OCI-LY3 (cell line): ENCODE measurements at regions not wholly inside any gene's neighbourhood (a gene's known extent, or its start where the extent isn't known, plus 50 kb on each side); places are given as distances from the start of the nearest gene placed in this dataset.

ENCODE experiments used
- H2AFZ ChIP-seq: fragments of 200-600, 300-600 bp; shearing (Covaris generic); 2 replicates; pipeline ENCODE4 v1.6.0; 2014; ENCODE audit warnings: antibody characterized with exemption, low read depth, low read length
- H3K27ac ChIP-seq: fragments of 200-600, 300-600 bp; sonication (generic); 2 replicates; pipeline ENCODE4 v1.5.1; 2014; ENCODE audit warnings: mild to moderate bottlenecking, low read length, moderate library complexity, mixed read lengths
- H3K27me3 ChIP-seq: fragments of 200-600, 300-600 bp; sonication (generic); 2 replicates; pipeline ENCODE4 v1.6.1; 2014; ENCODE audit warnings: low read depth, low read length, mixed read lengths
- H3K36me3 ChIP-seq: fragments of 200-600, 300-600 bp; sonication (generic); replicated peaks from 2 replicates; pipeline ENCODE3; 2014; ENCODE audit warnings: low read depth, low read length, mixed read lengths
- H3K4me1 ChIP-seq: fragments of 300-600, 200-600 bp; sonication (generic); 2 replicates; pipeline ENCODE4 v1.6.1; 2014; ENCODE audit warnings: low read length, mixed read lengths
- H3K4me2 ChIP-seq: fragments of 200-600, 300-600 bp; sonication (generic); 2 replicates; pipeline ENCODE4 v1.6.1; 2014; ENCODE audit warnings: low read length, mixed read lengths
- H3K4me3 ChIP-seq: fragments of 300-600, 200-600 bp; sonication (generic); 2 replicates; pipeline ENCODE4 v1.5.1; 2014; ENCODE audit warnings: antibody characterized with exemption, mild to moderate bottlenecking, low read length, moderate library complexity
- H3K79me2 ChIP-seq: fragments of 300-600, 200-600 bp; shearing (Covaris generic); 2 replicates; pipeline ENCODE4 v1.6.1; 2014; ENCODE audit warnings: mild to moderate bottlenecking, low read length, mixed read lengths
- H3K9ac ChIP-seq: fragments of 300-600, 200-600 bp; shearing (Covaris generic); 2 replicates; pipeline ENCODE4 v1.6.0; 2014; ENCODE audit warnings: mild to moderate bottlenecking, low read length, moderate library complexity
- H3K9me3 ChIP-seq: fragments of 200-600, 300-600 bp; shearing (Covaris generic); 2 replicates; pipeline ENCODE4 v1.6.1; 2014; ENCODE audit warnings: low read length, mixed read lengths; ENCODE audit not compliant: insufficient read depth
- H4K20me1 ChIP-seq: fragments of 200-600, 300-600 bp; sonication (generic); 2 replicates; pipeline ENCODE4 v1.6.1; 2016; ENCODE audit warnings: low read length, mixed read lengths; ENCODE audit not compliant: insufficient read depth
- CTCF ChIP-seq: fragments of 200-600, 300-600 bp; sonication (generic); IDR thresholded peaks from 2 replicates; pipeline ENCODE4 v1.5.1; 2014; ENCODE audit warnings: antibody characterized with exemption, low read length, low read depth
- EZH2phosphoT487 ChIP-seq: fragments of 200-600 bp; shearing (Covaris generic); IDR thresholded peaks from 2 replicates; pipeline ENCODE4 v1.6.1; 2018; ENCODE audit warnings: antibody characterized with exemption, mixed run types, low read depth

- Histone ChIP-seq H3K4me2 (no peak overlapping the region), H3K9ac (no peak overlapping the region), H3K27me3 (no peaks in the 10 kb centered on the region), H3K4me3 (no peak overlapping the region), H3K4me1 (no peaks in the 10 kb centered on the region), H3K36me3 (no peaks in the 10 kb centered on the region), H3K79me2 (no peaks in the 10 kb centered on the region), H3K27ac (no peak overlapping the region), H4K20me1 (no peaks in the 10 kb centered on the region), H3K9me3 (no peaks in the 10 kb centered on the region), H2AFZ (no peak overlapping the region)
- TF ChIP-seq CTCF (no peak), EZH2phosphoT487 (no peak)
These were observed 782.0 kb downstream of the SLITRK1 start for GRCh38 chr13:83100237-83100636.

- no peaks in the 10 kb centered on the region for H3K36me3 ChIP-seq
- H3K9ac ChIP-seq = no peak overlapping the region
- H3K4me3 ChIP-seq = no peak overlapping the region
- no peaks in the 10 kb centered on the region for H3K27me3 ChIP-seq
- H3K79me2 ChIP-seq = no peaks in the 10 kb centered on the region
- TF ChIP-seq EZH2phosphoT487 = no peak
- no peak for TF ChIP-seq CTCF
- no peaks in the 10 kb centered on the region for H3K4me1 ChIP-seq
- no peak overlapping the region for H3K27ac ChIP-seq
- H4K20me1 ChIP-seq = no peaks in the 10 kb centered on the region
- H2AFZ ChIP-seq = no peak overlapping the region
- H3K4me2 ChIP-seq = no peak overlapping the region
- H3K9me3 ChIP-seq = no peaks in the 10 kb centered on the region
These were observed 793.4 kb downstream of the SLITRK1 start for GRCh38 chr13:83088858-83089257.

GRCh38 chr13:83086948-83087347 lies 795.3 kb downstream of the SLITRK1 start:
- H3K4me3 ChIP-seq = no peak overlapping the region
- H2AFZ ChIP-seq = no peak overlapping the region
- TF ChIP-seq CTCF (no peak), EZH2phosphoT487 (no peak)
- no peaks in the 10 kb centered on the region for H3K9me3 ChIP-seq
- no peaks in the 10 kb centered on the region for H3K79me2 ChIP-seq
- no peak overlapping the region for H3K27ac ChIP-seq
- H4K20me1 ChIP-seq = no peaks in the 10 kb centered on the region
- no peaks in the 10 kb centered on the region for H3K4me1 ChIP-seq
- no peaks in the 10 kb centered on the region for H3K36me3 ChIP-seq
- H3K4me2 ChIP-seq = no peak overlapping the region
- no peaks in the 10 kb centered on the region for H3K27me3 ChIP-seq
- no peak overlapping the region for H3K9ac ChIP-seq

- no peak for TF ChIP-seq EZH2phosphoT487
- TF ChIP-seq CTCF = no peak
- Histone ChIP-seq H3K4me2 (no peak overlapping the region), H2AFZ (no peak overlapping the region), H3K4me1 (no peaks in the 10 kb centered on the region), H3K4me3 (no peak overlapping the region), H3K27me3 (no peaks in the 10 kb centered on the region), H3K27ac (no peak overlapping the region), H3K79me2 (no peaks in the 10 kb centered on the region), H3K9me3 (no peaks in the 10 kb centered on the region), H4K20me1 (no peaks in the 10 kb centered on the region), H3K9ac (no peak overlapping the region), H3K36me3 (no peaks in the 10 kb centered on the region)
These were observed 796.2 kb downstream of the SLITRK1 start for GRCh38 chr13:83086088-83086487.
